Kidney glomerular epithelial cell (primary cell): ENCODE measurements at regions not wholly inside any gene's neighbourhood (a gene's known extent, or its start where the extent isn't known, plus 50 kb on each side); places are given as distances from the start of the nearest gene placed in this dataset.
"Not testable (repeated sequence)": the region's sequence is repeated elsewhere in the genome, so short reads cannot be mapped to it uniquely, and the experiment has no call there.

Experiments used
- DNase-seq: peaks from one replicate; lab custom pipeline; 2025; lab: John Stamatoyannopoulos, UW

- peak; percentile 5 for DNase-seq
Observed at GRCh38 chr5:125848751-125849150, 574.5 kb upstream of the GRAMD2B start.

DNA sequence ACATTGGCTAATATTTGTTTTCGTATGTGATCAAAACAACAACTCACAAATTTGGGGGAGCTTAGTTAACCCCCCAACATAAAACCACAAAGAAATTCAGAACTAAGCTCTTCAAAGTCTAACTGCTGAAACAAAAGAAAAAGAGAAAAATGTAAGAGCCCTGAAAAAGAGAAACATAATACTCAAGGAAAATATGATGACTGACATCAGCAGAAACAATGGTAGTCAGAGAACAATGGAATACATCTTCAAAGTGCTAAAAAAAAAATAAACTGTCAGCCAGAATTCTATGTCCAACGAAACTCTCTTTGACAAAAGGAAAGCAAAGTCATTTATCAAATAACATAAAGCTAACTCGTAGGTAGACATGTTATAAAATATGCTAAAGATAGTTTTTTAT lies 566.3 kb upstream of the GRAMD2B start:
- no peak for DNase-seq

GRCh38 chr5:125863579-125863978 lies 559.6 kb upstream of the GRAMD2B start:
- no peak for DNase-seq

GRCh38 chr5:125865166-125865815 lies 557.9 kb upstream of the GRAMD2B start:
- no peak for DNase-seq

DNA sequence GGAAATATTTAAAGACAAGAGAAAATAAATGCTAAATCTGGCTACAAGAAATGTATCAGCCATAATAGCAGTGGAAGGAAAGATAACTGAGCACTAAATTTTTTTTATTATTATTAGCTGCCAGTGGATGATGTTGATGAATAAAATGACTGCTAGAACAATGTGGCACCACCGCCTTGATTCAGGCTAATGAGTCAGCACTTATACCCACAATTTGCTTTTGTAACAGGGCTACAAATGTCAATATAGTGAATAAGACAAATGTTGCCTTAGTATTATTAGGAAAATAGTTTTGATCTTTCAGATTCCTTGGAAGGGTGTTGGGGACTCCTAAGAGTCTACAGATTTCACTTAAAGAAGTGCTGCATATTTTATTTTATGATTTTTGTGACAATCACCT lies 555.2 kb upstream of the GRAMD2B start:
- DNase-seq = no peak

- DNase-seq = no peak
Observed at GRCh38 chr5:125870256-125870655, 553.0 kb upstream of the GRAMD2B start.

- DNase-seq = no peak
Observed at GRCh38 chr5:125874057-125874456, 549.2 kb upstream of the GRAMD2B start.

DNA sequence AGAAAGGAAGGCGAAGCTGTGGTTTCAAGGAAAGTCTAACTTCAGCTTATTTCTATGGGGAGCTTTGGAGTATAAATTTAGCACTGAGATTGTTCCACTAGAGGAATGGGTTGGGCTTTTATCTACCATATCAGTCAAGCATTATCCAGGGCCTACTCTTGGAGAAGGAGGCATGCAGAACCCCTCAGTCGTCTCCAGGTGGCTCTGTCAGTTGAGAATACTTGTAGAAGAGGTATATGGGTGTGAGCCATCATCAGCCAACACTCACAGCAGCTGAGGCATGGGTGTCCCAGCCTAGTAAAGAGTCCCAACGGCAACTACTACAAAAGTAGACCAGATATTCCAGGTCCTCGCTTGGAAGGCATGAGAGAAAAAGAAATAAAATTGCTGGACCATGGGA lies 548.5 kb upstream of the GRAMD2B start:
- no peak for DNase-seq

DNA sequence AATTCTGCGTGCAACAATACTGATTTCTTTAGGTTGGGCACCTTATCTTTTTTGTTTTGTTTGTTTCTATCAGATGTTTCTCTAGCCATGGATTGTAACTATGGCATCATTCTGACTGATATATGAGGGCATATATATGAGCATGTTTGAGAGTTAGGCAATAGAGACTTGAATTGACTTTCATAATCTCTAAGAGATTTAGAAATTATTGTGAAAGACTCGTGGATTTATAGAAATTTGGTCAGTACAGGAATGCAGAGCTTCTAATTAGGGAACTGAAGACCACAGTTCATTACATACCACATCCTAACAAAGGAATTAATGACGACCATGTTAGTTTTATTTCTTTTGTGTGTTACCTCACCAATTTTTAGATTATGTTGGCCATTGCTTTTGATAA lies 546.0 kb upstream of the GRAMD2B start:
- DNase-seq = no peak

- DNase-seq = no peak
Observed at GRCh38 chr5:125882061-125882460, 541.1 kb upstream of the GRAMD2B start.

DNA sequence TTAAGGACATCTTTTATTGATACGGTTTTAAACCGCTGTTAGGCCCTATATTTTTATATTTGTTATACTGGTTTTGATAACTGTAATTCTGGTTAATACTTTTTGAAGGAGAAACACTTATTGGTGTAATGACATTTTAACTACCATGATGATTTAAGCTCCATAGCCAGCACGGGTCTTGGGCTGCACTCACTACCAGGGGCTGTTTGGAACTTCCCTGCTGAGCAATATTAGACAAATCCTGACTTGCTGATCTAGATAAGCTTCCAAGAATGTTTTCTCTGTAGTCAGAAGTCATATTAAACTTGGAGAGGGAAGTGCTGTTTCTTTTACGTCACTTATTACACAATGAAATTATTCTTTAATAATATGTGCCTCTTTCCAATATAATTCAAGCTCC lies 540.0 kb upstream of the GRAMD2B start:
- DNase-seq = no peak

DNA sequence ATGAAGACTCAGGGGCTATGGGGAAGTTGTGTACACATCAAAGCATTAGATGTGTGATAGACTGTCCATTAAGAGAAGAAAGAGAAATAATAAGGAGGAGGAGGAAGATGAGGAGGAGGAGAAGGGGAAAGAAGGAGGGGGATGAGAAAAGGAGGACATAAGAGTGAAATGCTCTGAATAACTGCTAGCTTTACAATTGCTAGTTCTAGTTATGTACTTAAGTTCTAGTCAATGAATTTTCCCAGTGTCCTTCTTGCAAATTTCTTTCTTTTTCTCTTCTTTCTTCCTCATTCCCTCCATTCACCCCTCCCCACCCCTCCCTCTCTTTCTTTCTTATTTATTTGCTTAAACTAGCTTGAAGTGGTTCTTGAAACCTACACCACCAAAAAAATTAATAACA lies 534.9 kb upstream of the GRAMD2B start:
- DNase-seq = no peak

DNA sequence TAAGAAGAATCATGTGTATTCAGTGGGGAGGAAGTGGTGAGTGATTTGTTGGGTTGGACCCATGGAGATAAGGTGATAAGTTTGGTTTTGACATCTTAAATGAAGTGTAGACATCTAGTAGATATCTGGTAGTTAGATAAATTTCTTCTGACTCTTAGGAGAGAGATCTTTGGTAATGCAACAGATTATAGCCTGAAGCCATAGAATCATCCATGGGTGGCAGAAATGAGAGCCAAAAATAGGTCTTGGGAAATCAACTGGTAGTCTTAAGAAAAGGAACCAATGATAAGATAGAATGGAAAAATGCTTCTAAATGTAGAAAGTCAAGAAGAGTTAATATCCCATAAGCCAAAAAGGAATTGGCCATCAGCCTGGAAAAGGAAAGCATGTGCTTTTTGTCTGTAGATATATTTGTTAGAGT lies 532.7 kb upstream of the GRAMD2B start:
- DNase-seq = no peak

GRCh38 chr5:125891061-125891725 lies 532.0 kb upstream of the GRAMD2B start:
- peak; percentile 5 for DNase-seq

DNA sequence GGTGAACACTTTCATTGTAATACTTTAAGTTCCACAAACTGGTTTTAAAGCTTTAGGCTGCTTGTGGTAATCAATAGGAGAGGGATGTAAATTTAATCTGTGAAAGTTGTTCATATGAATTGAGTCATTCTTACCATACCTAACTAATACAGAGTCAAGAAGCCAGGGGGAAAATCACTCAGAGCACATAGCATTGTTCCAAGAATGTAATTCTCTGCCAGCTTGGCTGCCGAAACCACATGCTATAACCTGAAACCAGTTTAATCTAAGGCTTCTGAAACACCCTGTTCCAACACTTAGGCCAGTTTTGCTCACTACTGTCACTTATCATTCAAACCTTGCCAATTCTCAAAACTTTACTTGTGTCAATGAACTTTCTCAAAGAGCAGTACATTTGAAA lies 528.8 kb upstream of the GRAMD2B start:
- DNase-seq = no peak

DNA sequence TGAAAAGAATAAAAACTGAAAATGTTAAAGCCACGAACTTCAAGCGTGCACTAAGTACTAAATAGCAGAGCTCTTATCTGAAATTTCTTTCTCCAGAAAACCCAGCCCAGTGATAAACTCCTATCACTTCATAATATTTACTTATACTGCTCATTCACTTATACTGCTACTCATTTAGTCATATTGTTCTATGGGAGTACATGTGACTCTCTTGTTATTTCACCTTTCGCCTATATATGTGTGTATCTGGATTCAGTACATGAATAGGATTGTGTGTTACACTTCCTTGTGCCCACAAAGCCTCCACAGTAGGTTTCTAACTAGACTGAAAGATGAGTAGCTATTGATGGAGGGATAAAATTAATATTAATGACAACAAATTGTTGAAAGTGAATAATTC lies 526.8 kb upstream of the GRAMD2B start:
- DNase-seq = no peak

DNA sequence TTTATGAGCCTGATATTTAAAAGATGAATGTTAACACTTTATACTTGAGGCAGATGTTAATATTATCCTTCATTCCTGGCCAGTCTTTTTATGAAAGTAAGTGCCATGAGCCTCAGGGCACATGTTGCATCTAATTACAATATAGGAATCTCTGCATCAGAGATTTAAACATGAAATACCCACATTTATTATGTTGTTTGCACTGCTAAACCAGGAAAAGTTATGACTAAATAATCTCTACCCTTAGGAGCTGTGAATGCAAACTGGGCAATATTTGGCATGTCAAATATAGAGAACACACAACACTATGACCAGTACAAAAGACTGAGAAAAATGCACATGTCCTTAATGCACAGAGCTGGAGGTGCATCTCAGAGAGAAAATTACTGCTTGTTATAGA lies 526.1 kb upstream of the GRAMD2B start:
- no peak for DNase-seq

DNA sequence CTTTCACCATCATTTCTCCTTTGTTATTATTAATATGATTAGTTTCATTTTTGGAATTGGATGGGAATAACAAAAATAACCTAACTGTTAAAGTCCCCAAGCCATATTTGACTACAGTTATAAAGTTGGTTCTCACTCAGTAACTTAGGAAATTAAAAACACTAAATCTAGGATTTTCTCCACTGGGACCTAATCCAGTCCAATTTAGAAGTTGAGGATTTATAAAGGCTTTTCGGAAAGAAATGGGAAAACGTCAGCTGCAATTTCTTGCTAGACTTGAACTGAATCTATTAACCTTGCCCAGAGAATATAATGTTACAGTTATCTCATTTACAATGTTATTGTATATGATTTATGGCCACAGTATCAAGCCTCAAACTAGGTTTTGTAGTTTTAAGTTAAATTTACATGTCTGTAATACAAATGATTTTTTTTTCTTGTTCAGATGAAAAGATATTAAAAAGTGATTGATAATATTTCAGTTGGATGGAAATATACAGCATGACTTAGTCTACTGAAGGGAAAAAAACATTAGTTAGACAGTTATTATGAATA lies 524.3 kb upstream of the GRAMD2B start:
- DNase-seq = no peak

DNA sequence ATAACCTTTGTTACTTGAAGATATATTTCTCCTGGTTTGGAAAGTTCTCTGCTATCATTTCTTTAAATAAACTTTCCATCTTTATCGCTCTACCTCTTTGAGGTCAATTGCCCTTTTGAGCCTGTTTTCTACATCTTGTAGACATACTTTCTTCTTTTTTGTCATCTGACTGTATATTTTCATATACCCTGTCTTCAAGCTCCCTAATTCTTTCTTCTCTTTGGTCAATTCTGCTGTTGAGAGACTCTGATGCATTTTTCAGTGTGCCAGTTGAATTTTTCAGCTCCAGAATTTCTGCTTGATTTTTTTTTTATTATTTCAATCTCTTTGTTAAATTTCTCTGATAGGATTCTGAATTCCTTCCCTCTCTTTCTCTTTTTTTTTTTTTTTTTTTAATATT lies 511.2 kb upstream of the GRAMD2B start:
- no peak for DNase-seq

DNA sequence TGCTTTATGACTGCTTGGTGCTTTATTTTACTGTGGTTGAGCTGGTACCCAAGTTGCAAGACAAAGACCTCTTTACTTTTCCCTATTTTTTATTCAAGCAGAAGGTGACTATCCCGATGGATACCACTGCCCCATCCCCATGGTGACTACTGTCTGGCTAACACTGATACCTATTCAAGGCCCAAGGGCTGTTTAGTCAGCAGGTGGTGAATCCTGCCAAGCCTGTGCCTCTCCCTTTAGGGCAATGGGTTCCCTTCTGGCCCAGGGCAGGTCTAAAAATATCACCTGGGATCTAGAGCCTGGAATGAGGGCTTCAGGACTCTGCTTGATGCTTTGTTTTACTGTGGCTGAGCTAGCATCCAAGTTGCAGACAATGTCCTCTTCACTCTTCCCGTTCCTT lies 510.0 kb upstream of the GRAMD2B start:
- no peak for DNase-seq

DNA sequence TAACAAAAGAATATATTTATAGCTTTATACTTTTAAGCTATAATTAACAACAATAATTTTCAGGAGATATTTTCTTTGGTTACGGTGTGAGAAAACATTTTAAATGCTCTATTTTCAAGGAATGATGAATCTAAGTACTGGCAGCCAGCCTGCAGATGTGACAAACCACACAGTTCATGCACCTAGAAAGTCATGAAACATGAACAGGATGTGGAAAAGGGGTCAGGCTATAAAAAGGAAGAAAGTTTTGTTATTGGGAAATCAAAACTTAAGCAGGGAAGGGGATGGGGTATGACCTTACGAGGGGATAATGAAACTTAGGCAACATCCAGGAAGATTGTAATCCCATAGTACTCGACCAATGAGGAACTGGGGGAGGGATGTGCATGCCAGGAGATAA lies 508.7 kb upstream of the GRAMD2B start:
- no peak for DNase-seq

- not testable (repeated sequence) for DNase-seq
Observed at GRCh38 chr5:125923958-125924357, 499.3 kb upstream of the GRAMD2B start.

DNA sequence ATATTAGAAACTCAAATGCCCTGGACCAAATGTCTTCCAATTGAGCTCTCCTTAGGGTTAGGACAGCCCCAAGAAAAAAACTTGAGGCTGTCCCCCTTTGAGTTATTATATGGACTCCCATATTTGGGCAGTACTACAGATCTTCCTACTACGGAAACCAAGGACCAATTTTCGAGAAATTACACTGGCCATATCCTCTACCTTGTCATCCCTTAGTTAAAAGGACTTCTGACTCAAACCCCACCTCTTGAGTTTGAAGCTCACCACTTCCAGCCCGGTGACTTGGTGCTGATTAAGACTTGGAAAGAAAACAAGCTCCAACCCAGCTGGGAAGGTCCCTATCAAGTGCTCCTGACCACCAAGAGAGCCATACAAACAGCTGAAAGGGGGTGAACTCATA lies 497.0 kb upstream of the GRAMD2B start:
- no peak for DNase-seq

GRCh38 chr5:125928663-125929062 lies 494.5 kb upstream of the GRAMD2B start:
- DNase-seq = no peak
